ENCODE measurements at regions not wholly inside any gene's neighbourhood (a gene's known extent, or its start where the extent isn't known, plus 50 kb on each side); places are given as distances from the start of the nearest gene placed in this dataset.

DNA sequence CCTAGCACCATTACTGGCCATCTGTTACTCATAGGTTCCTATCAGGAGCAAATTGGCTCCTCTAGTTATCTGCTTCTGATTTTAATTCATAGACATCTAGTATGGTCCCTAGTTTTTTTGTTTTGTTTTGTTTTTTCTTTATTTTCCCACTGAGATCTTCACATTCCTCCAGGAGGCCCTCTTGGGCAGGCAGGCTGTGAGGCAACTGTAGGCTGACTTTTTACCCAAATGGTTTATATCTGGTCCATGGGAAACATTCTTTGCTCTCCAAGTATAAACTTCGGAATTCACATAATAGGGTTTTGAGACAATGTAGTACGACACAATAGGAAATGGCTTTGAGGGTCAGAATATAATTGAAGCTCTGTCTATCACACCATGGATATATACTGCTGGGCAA, 250.9 kb upstream of the DAB2 start:
- Histone ChIP-seq H3K56ac (ENCODE audit: insufficient read length, low read depth, low read length) (no peak overlapping the region), H2BK15ac (ENCODE audit: low read depth, low read length) (no peak overlapping the region), H2BK5ac (ENCODE audit: insufficient read length, low read length) (no peak overlapping the region), H3K9ac (ENCODE audit: extremely low read depth, insufficient read length, low read length) (no peak overlapping the region), H3K9me3 (ENCODE audit: control insufficient read depth, low read depth, low read length) (no peaks in the 10 kb centered on the region), H3K14ac (ENCODE audit: insufficient read depth, low read length) (no peak overlapping the region), H3K27me3 (ENCODE audit: insufficient read depth, low read length) (no peaks in the 10 kb centered on the region), H2BK20ac (ENCODE audit: low read depth, low read length, poor library complexity, severe bottlenecking) (no peak overlapping the region), H3K18ac (ENCODE audit: insufficient read length, low read depth, low read length) (no peak overlapping the region), H3K23me2 (ENCODE audit: insufficient read length, low read depth, low read length, poor library complexity, severe bottlenecking) (no peaks in the 10 kb centered on the region), H3T11ph (ENCODE audit: low read length) (no peak overlapping the region), H2BK120ac (ENCODE audit: low read depth, low read length, poor library complexity, severe bottlenecking) (no peak overlapping the region), H3K79me1 (ENCODE audit: insufficient read depth, low read depth, low read length, poor library complexity, severe bottlenecking) (no peaks in the 10 kb centered on the region), H3K79me2 (ENCODE audit: insufficient read depth, low read length) (no peaks in the 10 kb centered on the region), H3K4ac (ENCODE audit: low read depth, low read length) (no peak overlapping the region), H3K4me1 (ENCODE audit: insufficient read depth, low read length) (no peaks in the 10 kb centered on the region), H2BK12ac (ENCODE audit: insufficient read length, low read depth, low read length) (no peak overlapping the region), H3K23ac (ENCODE audit: insufficient read length, low read depth, low read length) (no peak overlapping the region), H2AFZ (ENCODE audit: low read length) (no peak overlapping the region), H3K4me2 (ENCODE audit: insufficient read depth, insufficient read length, low read length) (no peak overlapping the region), H4K20me1 (ENCODE audit: control insufficient read depth, insufficient read depth, insufficient read length) (no peaks in the 10 kb centered on the region), H2AK5ac (ENCODE audit: insufficient read length, low read length) (no peak overlapping the region), H4K5ac (ENCODE audit: insufficient read length, low read depth, low read length) (no peak overlapping the region), H4K91ac (ENCODE audit: insufficient read length, low read depth, low read length) (no peak overlapping the region), H4K8ac (replicated peaks; ENCODE audit: insufficient read length, low read depth, low read length) (no peak overlapping the region), H3K27ac (ENCODE audit: insufficient read length, low read depth, low read length) (no peak overlapping the region)
- no CpG with 5 or more reads among the region's 2 CpGs for WGBS (ENCODE audit: extremely low coverage, insufficient read length, low lambda C conversion rate)
- Mint-ChIP-seq H3K27ac (no peak overlapping the region; a peak in 1 of 7 replicates), H3K36me3 (ENCODE audit: insufficient read depth in 1 of 3, low read depth in 3 of 3) (no peaks in the 10 kb centered on the region; a peak in 1 of 7 replicates), H3K27me3 (ENCODE audit: low read depth) (no peaks in the 10 kb centered on the region), H3K4me3 (no peak overlapping the region), H3K9me3 (peaks cover 0 to under 1% of the 10 kb centered on the region in 2 experiments; a peak in 1 of 5 replicates), H3K4me1 (peaks cover 17 to 18% of the 10 kb centered on the region in 2 experiments)
- DNase-seq = no peak
- TF ChIP-seq, protein P1, sequence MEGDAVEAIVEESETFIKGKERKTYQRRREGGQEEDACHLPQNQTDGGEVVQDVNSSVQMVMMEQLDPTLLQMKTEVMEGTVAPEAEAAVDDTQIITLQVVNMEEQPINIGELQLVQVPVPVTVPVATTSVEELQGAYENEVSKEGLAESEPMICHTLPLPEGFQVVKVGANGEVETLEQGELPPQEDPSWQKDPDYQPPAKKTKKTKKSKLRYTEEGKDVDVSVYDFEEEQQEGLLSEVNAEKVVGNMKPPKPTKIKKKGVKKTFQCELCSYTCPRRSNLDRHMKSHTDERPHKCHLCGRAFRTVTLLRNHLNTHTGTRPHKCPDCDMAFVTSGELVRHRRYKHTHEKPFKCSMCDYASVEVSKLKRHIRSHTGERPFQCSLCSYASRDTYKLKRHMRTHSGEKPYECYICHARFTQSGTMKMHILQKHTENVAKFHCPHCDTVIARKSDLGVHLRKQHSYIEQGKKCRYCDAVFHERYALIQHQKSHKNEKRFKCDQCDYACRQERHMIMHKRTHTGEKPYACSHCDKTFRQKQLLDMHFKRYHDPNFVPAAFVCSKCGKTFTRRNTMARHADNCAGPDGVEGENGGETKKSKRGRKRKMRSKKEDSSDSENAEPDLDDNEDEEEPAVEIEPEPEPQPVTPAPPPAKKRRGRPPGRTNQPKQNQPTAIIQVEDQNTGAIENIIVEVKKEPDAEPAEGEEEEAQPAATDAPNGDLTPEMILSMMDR (conservative IDR thresholded peaks at IDR 0.05) = no peak

Measured in H9 (cell line).